ENCODE measurements at regions not wholly inside any gene's neighbourhood (a gene's known extent, or its start where the extent isn't known, plus 50 kb on each side); places are given as distances from the start of the nearest gene placed in this dataset.
"Not testable (repeated sequence)": the region's sequence is repeated elsewhere in the genome, so short reads cannot be mapped to it uniquely, and the experiment has no call there.

GRCh38 chr7:35931551-35931950, 130.7 kb downstream of the SEPTIN7 start:
- TF ChIP-seq POLR2A (IDR thresholded peaks at IDR 0.05); POLR2AphosphoS5 (IDR thresholded peaks at IDR 0.05); CTCF (IDR thresholded peaks at IDR 0.05); EP300 (IDR thresholded peaks at IDR 0.05; ENCODE audit: low read depth): not testable (repeated sequence)
